LNCAP (cell line): ENCODE measurements at regions not wholly inside any gene's neighbourhood (a gene's known extent, or its start where the extent isn't known, plus 50 kb on each side); places are given as distances from the start of the nearest gene placed in this dataset.

Experiments used
- TF ChIP-seq, protein P1 (sequence below): fragments of 450-650 bp; IDR thresholded peaks from 2 replicates; pipeline ENCODE4 v1.5.1; 2017; ENCODE audit warnings: mild to moderate bottlenecking

DNA sequence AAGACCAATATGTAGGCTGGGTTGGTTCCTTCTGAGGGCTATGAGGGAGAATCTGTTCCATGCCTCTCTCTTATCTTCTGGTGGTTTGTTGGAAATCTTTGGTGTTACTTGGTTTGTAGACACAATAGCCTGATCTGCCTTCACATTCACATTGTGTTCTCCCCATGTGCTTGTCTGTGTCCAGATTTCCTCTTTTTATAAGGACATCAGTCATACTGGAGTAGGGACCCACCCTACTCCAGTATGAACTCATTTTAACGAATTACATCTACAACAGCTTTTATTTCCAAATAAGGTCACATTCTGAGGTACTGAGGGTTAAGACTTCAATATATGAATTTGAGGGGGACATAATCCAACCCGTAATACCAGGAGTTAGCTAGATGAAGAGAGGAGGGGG is 75.9 kb downstream of the DISP1 start:
- TF ChIP-seq, protein P1, sequence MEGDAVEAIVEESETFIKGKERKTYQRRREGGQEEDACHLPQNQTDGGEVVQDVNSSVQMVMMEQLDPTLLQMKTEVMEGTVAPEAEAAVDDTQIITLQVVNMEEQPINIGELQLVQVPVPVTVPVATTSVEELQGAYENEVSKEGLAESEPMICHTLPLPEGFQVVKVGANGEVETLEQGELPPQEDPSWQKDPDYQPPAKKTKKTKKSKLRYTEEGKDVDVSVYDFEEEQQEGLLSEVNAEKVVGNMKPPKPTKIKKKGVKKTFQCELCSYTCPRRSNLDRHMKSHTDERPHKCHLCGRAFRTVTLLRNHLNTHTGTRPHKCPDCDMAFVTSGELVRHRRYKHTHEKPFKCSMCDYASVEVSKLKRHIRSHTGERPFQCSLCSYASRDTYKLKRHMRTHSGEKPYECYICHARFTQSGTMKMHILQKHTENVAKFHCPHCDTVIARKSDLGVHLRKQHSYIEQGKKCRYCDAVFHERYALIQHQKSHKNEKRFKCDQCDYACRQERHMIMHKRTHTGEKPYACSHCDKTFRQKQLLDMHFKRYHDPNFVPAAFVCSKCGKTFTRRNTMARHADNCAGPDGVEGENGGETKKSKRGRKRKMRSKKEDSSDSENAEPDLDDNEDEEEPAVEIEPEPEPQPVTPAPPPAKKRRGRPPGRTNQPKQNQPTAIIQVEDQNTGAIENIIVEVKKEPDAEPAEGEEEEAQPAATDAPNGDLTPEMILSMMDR: no peak

DNA sequence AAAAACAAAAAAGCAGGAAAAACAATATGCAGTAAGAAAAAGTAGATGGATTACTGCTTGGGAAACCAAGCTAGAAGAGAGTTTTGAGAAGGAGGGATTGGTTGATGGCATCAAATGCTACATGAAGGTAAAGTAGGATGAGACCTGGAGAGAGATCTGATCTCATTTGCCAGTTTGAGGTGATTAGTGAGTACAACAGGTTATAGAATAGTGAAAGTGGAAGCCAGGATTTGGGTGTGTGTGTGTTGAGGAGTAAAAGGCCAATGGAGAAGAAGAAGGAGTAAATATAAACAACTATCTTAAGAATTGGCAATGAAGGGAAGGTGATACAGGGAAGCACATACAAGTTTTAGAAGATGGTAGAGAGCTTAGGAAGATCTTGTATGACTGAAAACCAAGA is 76.7 kb downstream of the DISP1 start:
- TF ChIP-seq, protein P1: no peak

DNA sequence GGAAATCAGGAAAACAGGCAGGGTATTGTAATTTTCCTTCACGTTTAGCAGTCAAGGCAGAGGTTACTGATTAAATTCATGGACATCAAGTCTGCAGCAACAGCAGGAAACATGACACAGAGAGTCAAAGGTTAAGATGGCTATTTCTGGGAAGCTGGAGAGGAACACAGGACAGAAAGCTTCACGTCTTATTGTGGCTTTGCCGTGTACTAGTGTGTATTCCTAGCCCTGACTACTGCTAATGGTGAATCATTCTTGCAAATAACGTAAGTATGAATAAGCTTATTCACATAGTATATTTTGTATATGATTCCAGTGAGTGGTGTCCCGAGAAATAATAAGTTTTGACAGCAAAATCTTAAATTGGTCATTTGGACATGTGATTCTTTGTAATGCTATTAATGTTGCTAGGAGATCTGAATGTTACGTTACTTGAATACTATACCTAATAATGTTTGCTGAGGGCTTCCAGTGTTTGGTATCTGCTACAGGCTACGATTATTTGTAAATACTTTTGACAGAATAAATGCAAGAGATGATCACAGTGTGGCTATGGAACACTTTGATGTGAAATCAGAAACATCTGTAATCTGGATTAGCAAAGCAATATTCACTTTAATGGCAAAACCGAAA is 77.4 kb downstream of the DISP1 start:
- TF ChIP-seq, protein P1: no peak

DNA sequence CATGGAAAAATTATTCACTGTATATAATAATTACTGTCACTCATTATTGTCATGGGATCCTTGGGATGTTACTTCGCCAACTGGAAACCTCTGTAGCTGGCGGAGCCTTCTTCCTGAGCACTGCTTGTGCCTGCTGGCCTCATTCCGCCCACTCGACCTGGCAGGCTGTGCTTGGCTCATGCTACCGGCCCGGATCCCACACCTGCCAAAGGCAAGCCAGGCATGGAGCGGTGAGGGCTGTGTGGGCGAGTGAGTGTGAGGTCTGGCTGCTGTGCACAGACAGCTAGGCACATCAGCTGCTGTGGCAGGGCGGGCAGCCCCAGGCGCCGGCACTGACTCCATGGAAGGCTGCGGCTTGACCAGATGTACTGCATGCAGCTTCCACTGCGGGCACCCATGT is 78.4 kb downstream of the DISP1 start:
- TF ChIP-seq, protein P1: no peak

DNA sequence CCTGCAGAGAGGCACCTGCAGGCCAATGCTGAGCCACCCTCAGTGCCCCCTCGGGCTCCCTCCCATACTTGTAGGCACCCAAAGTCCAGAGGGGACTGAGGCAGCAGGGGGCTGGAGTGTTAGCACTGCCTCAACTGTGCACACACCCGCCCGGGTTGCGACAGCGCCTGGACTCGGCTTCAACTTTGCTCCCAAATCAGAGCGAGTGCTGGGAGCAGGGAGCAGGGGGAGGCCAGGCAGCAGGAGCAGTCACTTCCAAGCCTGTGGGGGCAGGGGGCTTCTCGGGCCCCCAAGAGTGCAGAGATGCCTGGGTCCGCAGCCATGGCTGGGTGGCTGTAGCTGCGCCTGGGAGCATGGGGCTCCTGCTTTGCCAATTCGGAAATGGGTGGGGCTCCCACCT is 79.5 kb downstream of the DISP1 start:
- TF ChIP-seq, protein P1: no peak

DNA sequence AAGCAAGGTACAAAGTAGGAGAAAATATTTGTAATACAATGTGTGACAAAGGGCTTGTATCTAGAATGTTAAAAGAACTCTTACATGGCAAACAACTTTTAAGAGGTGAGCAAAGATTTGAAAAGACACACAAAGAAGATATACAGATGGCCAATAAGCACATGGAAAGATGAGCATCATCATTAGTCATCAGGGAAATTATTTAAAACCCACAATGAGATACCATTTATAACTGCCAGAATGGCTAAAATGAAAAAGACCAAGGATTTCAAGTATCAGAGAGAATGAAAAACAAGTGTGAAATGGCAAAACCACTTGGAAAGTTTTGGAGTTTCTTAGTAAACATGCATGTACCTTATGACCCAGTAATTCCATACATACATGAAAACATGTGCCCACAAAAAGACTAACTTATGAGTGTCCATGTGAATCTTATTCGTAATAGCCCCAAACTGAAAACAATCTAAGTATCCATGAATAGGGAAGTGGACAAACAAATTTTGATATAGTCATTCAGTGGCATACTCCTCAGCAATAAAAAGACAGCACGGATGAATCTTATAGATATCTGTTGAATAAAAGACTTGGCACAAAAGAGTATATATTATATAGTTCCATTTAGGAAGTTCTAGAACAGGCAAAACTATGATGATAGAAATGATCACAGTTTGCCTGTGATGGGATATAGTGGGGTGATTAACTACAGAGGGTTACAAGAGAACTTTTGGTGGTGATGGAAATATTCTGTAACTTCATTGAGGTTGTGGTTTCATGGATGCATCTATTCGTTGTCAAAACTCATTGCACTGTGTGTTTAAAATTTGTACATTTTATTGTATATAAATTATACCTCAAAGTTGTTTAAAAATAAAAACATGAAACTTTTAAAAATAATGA is 82.0 kb downstream of the DISP1 start:
- TF ChIP-seq, protein P1: no peak

DNA sequence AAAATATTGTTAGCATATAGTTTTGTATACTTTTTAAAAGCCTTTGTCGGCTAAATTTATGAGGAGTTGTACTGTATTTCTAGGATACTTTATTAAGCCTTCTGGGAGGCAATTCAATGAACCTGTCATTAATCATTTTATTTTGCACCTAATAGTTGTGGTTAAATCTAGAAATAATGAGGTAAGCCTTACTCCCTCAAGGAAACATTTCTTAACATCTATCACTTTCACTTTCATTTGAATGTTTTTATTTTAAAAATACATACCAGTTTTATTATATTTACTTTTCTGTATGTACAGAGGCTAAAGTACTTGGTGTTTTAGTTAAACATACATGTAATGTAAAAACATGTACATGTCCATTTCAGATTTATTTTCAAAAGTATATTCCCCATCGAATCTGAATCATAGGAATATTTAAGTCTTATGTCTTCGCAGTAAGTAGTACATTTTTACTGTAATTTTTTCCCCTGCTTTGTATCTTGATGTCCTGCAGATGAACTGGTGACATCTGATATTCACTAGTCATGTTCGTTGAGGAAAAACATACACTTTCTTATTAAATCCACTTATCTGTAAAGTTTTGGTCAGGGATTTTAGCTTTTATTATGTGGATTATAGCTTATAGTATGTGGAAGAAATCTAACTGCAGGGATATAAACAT is 82.8 kb downstream of the DISP1 start:
- TF ChIP-seq, protein P1: no peak
